IPS DF 4.7 (cell line): ENCODE measurements at regions not wholly inside any gene's neighbourhood (a gene's known extent, or its start where the extent isn't known, plus 50 kb on each side); places are given as distances from the start of the nearest gene placed in this dataset.
"Not testable (repeated sequence)": the region's sequence is repeated elsewhere in the genome, so short reads cannot be mapped to it uniquely, and the experiment has no call there.

Experiments
- DNase-seq: peaks from one replicate; pipeline ENCODE4 v3.0.0-alpha.2; 2013; ENCODE audit warnings: low spot score; ENCODE audit errors: extremely low read depth

DNA sequence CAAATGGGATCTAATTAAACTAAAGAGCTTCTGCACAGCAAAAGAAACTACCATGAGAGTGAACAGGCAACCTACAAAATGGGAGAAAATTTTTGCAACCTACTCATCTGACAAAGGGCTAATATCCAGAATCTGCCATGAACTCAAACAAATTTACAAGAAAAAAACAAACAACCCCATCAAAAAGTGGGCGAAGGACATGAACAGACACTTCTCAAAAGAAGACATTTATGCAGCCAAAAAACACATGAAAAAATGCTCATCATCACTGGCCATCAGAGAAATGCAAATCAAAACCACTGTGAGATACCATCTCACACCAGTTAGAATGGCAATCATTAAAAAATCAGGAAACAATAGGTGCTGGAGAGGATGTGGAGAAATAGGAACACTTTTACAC, 755.2 kb upstream of the ADGRB3 start:
- not testable (repeated sequence) for DNase-seq

DNA sequence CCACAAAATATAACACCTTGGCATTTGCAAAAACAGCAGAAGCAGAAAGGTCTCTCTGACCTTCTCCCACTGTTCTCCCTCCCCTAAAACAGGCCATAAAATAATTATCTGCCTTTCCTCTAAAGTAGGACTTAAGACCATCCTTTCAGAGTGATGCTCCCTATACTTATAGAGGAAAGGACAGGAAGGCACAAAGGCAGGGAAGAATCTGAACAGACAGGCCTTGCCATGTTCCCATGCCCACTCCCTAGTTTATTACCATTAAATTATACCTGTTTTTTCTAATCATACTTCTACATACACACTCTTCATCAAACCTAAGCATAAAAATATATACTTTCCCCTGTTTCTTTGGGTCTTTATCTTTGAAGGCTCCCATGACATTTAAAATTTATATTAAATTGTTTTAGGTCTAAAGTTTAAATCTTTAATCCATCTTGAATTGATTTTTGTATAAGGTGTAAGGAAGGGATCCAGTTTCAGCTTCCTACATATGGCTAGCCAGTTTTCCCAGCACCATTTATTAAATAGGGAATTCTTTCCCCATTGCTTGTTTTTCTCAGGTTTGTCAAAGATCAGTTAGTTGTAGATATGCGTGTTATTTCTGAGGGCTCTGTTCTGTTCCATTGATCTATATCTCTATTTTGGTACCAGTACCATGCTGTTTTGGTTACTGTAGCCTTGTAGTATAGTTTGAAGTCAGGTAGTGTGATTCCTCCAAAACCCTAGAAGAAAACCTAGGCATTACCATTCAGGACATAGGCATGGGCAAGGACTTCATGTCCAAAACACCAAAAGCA, 755.8 kb upstream of the ADGRB3 start:
- DNase-seq, result not testable (repeated sequence)

DNA sequence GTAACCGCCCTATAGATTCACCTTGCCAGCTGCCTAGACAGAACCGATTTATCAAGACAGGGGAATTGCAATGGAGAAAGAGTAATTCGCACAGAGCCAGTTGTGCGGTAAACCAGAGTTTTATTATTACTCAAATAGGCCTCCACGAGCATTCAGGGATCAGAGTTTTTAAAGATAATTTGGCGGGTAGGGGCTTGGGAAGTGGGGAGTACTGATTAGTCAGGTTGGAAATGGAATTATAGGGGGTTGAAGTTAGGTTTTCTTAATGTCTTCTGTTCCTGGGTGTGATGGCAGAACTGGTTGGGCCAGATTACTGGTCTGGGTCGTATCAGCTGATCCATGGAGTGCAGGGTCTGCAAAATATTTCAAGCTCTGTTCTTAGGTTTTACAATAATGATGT, 756.9 kb upstream of the ADGRB3 start:
- not testable (repeated sequence) for DNase-seq

GRCh38 chr6:67877288-67877687, 757.8 kb upstream of the ADGRB3 start:
- DNase-seq, result no peak

DNA sequence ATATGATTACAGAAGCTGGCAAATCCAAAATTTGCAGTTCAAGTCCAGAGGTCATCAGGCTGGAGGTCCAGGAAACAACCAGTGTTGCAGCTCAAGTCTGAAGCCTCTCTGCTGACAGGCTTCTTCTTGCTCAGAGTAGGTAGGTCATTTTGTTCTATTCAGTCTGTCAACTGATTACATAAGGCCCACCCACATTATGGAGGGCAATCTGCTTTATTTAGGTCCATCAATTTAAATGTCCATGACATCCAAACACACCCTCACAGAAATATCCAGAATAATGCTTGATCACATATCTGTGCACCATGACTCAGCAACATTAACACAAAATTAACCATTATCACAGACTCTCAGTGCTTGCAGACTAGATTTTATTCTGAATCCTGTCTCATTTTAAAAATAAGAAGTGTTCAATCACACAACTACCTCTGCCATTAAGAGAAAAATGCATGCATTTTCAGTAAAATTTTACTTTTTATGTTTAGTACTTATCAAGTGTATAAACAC, 759.2 kb upstream of the ADGRB3 start:
- DNase-seq, result no peak

- no peak for DNase-seq
Observed at GRCh38 chr6:67870321-67870720, 764.8 kb upstream of the ADGRB3 start.

GRCh38 chr6:67863346-67863745, 771.7 kb upstream of the ADGRB3 start:
- DNase-seq, result no peak

GRCh38 chr6:67854098-67854497, 781.0 kb upstream of the ADGRB3 start:
- DNase-seq, result no peak

- DNase-seq, result no peak
Observed at GRCh38 chr6:67839818-67840217, 795.3 kb upstream of the ADGRB3 start.

- no peak for DNase-seq
Observed at GRCh38 chr6:67825201-67825895, 809.7 kb upstream of the ADGRB3 start.

DNA sequence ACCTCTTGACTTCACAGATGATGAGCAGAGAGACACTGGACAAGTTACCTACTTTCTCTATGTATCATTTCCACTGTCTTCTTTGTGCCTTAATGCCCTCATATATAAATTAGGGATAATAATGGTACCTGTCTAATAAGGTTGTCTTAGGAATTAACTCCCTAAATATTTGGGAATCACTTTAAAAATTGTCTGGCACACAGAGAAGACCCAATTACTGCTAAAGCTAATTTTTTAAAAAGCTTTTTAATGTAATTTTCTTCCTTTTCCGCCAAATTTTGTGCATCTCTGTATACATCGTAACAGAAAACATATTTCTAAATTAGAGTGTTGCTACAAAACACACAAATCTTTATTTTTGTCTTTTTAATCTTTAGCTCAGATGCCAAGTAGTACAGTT, 816.8 kb upstream of the ADGRB3 start:
- DNase-seq, result no peak

DNA sequence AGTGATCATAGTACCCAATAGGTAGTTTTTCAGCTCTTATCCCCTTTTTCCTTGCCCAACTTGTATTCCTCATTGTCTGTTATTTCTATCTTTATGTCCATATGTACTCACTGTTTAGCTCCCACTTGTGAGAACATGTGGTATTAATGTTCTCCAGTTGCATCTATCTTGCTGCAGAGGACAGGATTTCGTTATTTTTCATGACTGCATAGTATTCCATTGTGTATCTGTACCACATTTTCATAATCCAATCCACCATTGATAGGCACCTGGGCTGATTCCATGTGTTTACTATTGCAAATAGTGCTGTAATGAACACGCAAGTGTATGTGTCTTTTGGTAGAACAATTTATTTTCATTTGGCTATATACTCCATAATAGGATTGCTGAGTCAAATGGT, 819.5 kb upstream of the ADGRB3 start:
- no peak for DNase-seq

GRCh38 chr6:67814262-67814661, 820.8 kb upstream of the ADGRB3 start:
- DNase-seq, result no peak

GRCh38 chr6:67812693-67813092, 822.4 kb upstream of the ADGRB3 start:
- no peak for DNase-seq

DNA sequence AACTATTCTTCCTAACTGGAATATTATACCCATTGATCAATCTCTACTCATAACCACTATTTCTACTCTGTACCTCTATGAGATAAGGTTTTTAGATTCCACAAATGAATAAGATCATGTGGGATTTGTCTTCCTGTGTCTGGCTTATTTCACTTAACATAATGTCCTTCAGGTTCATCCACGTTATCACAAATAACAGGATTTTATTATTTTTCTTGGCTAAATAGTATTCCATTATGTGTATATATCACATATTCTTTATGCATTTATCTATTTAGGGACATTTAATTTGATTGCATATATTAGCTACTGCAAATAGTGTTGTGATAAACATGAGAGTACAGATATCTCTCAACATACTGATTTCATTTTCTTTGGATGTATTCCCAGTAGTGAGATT, 823.0 kb upstream of the ADGRB3 start:
- DNase-seq, result no peak

GRCh38 chr6:67811239-67812037, 823.6 kb upstream of the ADGRB3 start:
- no peak for DNase-seq

DNA sequence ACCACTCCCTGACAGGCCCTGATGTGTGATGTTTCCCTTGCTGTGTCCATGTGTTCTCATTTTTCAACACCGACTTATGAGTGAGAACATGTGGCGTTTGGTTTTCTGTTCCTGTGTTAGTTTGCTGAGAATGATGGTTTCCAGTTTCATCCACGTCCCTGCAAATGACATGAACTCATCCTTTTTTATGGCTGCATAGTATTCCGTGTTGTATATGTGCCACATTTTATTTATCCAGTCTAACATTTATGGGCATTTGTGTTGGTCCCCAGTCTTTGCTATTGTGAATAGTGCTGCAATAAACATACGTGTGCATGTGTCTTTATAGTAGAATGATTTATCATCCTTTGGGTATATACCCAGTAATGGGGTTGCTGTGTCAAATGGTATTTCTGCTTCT, 830.3 kb upstream of the ADGRB3 start:
- not testable (repeated sequence) for DNase-seq

DNA sequence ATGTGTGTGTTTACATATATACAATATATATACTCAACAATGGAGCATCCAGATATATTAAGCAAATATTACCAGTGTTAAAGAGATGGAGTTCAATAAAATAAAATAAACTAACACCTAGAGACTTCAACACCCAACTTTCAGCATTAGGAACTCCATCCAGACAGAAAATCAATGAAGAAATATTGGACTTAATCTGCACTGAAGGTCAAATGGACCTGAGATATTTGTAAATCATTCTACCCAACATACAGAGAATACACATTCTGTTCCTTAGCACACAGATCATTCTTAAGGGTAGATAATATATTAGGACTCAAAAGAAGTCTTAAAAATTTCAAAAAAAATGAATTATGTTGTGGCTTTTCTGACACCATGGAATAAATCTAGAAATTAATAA, 832.3 kb upstream of the ADGRB3 start:
- no peak for DNase-seq

GRCh38 chr6:67792996-67793395, 842.1 kb upstream of the ADGRB3 start:
- DNase-seq, result no peak

DNA sequence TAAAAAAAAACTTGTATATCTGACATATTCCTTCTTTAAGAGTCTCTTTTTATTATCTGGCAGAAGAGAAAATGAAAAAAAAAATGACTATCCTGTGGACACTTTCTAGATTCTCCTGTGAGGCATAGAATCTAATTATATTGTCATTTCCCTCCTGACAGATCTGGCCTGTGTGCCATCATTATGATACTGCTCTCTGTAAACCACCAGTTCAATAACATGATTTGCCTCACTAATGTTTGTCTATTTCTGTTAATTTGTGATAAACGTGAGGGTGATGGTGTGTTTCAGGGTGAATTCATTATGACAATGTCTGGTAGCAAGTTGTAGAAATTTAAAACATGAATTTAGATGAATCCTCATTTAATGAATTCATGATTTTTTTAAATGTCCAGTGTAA, 844.5 kb upstream of the ADGRB3 start:
- DNase-seq, result no peak

- DNase-seq, result not testable (repeated sequence)
Observed at GRCh38 chr6:67787119-67787518, 848.0 kb upstream of the ADGRB3 start.

DNA sequence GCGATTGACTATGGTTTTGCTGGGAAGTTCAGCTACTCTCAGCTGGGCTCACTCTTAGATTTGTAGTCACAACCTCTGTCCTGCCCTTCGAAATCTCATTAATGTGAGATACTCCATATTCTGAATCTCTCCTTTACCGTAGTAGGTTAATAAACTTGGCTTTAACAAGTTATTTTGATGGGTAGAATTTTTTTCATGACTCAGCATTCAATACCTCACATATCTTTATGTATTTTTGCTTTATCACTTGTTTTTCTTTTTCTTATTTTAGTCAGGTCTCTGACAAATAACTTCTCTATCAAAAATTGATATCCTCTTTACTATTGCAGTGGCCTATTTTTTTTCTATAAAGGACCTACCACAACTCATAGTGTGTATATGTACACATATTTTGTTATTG, 855.2 kb upstream of the ADGRB3 start:
- DNase-seq, result no peak
